DMS 273 (cell line): ENCODE measurements at regions not wholly inside any gene's neighbourhood (a gene's known extent, or its start where the extent isn't known, plus 50 kb on each side); places are given as distances from the start of the nearest gene placed in this dataset.

Experiments
- DNase-seq: peaks from one replicate; lab custom pipeline; 2025; ENCODE audit not compliant: unreplicated experiment; lab: John Stamatoyannopoulos, UW

DNA sequence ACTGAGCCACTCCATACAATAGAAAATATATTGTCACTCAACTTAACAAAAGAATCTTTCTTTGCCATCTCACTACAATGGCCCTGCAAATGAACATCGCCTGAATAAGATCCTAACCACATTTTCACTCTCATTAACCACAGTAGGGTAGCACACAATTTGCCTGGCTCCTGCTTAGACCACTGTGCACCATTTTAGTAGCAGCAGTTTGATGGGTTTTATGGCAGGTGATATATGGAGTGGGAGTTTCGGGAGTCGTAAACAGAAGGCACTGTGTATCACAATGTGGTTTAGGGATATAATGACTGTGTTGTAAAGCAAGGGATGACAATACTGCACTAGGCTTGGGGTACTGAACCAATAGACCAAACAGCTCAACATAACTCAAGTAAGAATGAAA lies 617.4 kb downstream of the BCL11A start:
- DNase-seq = no peak

DNA sequence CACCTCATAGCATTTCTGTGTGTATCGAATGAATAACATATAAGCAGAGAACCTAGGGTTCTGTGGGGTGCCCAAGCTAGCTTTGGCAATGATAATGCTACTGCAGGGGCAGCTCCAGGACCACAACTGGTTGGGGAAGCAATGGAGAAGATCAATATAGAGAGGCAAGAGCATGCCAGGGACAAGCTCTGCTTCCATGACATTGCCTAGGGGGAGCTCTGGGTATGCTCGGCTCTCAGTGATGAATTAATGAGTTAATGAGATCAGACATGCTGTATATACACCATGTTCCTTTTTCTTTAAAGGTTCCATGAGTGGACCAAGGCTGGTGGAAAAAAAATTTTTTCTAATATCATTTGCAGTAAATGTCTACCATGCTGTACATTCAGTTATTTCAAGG lies 618.4 kb downstream of the BCL11A start:
- no peak for DNase-seq

DNA sequence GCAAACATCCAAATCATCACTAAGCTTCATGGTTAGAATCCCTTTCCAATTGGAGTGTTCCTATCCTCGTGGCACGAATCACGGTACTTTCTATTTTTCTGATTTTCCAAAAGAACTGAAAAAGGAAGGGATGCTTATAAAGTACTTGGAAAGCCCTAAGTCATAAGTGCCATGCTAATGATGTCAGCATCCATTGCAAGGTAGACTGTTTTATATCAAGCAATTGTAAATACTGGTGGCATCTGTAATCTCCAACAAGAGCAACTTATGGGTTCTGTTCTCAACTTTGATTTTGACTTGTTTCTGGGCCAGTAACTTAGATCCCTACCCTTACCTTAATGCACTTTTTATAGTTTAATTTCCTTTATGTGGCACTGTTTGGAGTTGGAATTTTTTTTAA lies 619.5 kb downstream of the BCL11A start:
- DNase-seq = no peak

DNA sequence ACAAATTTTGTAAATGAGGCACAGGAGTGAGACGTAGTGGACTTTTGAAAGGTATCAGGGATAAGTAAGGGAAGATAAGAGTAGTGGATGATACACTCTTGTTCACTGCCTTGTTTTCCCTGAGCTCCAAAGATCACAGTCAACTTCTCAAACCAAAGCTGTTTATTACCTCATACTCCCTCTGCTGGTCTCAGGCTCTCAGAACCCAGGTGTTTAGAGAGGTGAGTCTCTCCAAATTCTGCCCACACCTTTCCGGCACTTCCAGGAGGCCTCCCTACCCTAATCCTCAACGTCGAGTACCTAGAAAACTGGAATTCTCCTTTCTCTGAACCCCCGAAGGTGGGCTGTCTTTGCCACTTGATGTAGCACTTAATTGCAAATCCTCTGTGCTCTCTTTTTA lies 621.1 kb downstream of the BCL11A start:
- no peak for DNase-seq

DNA sequence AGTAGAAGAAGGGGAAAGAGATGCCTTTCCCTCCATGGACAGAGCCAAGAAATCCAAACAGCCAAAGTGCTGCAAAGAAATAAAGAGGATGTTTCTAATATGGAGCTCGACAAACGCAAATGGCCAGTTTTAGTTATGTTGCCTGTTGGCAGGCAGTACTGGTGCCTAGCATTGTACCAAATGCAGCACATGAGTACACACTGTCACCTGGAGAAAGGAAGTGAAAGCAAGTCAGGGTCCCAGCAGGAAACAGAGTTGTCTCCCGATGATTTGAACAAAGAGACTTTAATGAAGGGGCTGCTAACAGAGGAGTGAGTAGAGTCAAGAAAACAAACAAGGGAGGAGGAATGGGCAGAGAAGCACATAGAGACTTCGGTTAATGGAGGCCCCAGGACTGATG lies 623.0 kb downstream of the BCL11A start:
- DNase-seq = no peak

DNA sequence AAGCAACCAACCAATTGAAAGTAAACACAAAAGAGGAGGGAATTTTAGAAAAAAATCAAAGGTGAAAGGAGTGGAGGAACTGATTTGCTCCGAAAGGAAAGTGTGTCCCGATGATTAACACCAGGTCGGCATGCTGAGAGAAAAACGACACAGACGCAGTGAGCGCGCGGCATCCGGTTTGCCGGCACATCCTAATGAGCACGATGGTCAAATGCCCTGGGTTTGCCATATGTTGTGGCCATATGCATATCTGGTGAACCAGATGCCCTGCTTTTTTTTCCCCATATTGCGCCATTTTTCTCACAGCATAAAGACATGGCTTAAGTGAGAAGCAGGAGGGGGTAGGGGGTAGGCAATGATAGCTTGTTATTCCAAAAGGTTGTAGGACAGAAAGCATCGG lies 626.7 kb downstream of the BCL11A start:
- no peak for DNase-seq

DNA sequence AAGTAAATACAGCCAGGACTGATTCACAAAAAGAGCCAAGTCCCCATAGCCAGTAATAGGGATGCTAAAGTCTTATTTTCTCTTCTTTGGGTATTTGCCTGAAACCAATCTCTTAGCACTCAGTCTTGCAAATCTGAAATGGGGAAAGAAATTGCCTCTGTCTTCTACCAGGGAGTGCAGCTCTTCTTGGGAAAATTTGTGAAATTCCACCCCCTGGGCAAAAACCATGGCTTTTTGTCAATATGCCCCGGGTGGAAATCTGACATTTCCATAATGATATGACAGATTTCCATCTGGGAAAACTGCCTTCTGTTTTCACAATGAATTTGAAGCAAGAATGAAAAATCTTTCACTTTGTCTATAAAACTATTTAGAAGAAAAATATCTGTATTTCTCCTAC lies 628.1 kb downstream of the BCL11A start:
- DNase-seq = no peak

DNA sequence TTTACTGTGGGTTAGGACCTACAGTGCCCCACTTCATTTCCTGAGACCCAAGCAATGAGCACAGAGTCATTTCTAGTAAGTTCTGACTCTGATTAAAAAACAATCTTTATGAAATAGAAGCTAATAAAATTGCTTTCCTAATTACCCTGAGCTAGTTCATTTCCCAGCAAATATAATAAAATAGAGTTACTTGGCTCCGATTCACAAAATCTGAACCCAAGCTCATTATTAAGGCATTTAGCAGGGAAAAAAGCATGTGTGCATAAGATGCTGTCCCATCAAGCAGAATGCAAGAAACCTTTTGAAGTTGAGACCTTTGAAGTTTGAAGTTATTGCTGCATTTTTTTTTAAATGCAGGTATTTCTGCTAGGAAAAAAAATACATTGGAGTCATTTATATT lies 629.1 kb downstream of the BCL11A start:
- DNase-seq = no peak

DNA sequence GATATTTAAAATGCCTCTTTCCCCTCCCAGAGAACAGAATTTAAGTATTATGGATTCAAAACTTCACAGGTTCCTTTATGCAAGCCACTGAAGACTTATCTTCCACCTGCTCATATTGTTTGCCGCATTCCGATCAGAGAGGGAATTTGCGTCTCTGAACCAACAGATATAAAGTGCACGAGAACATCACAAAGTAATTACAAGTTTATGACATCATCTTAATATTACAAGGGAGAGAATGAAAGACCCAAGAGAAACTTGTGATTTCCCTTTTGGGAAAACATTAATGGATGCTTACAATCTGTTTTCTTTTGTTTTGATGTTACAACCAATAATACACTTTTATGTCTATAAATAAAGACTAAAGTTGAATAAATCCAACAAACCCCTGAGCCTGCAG lies 631.0 kb downstream of the BCL11A start:
- DNase-seq = no peak

DNA sequence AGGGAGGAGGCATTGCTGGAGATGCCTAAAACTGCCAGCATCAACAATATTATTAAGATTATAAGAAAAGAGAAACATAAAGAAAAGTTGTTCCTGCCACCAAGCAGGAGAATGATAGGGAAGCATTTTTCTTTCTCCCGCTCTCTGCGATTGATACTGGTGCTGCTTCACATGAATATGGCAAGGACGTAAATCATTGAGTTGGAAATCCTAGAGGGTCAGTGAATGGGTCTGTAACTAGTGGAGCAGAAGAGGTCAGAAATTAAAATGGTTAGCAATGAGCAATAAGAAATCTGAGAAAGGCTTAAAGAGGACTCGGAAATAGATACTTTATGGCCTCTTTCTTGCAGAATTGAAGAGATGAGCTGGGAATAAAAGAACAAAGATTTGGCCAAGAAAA lies 631.7 kb downstream of the BCL11A start:
- no peak for DNase-seq

DNA sequence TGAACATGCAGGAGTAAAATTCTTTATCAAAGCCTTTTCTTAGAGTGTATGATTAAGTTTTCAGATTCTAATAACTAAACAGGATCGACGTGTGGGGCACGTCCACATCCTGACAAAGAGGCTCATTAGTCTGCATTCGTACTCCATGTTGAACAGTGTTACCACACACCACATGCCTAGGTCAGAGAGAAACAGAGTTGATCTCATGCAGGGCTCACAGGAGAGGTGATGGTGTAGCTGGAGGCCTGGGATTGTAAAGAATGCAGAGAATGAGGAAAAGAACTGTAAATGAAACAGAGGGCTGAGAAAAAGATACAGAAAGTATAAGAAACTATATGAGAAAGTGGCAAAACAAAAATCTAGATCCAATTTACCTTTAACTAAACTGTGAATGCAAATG lies 632.5 kb downstream of the BCL11A start:
- no peak for DNase-seq

DNA sequence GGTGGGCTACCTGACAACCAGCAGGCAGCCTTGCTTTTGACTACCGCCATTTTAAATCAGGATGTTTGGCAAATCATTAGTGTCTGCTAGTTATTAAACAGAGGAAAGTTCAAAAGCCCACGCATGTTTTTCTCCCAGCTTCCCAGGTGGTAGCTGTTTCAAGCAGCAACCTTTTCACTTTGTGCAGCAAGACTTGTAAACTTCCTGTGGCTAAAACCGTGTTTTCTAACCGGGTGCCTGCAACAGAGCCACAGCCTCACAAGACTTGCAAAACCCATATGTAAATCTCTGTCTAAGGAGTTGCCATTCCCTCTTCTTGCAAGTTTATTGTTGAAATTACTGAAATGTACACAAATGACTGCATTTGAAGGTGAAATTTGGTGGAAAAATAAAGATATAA lies 633.1 kb downstream of the BCL11A start:
- DNase-seq = no peak

DNA sequence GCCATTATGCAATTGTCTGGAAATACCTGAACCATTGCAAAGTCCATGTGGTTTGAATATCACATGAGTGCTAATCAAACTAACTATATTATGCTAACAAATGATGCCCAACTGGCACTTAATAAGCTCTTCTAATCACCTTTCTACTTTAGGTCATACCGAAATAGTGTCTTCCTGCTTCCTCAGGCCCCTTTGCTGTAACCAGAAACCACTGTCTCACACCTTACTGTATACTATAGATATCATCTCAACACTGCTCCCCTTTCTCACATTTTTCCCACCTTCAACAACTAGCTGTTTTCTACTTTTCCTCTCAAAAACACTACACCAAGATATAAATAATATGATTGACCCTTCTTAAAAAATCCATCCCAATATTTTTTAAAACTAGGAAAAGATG lies 633.9 kb downstream of the BCL11A start:
- DNase-seq = no peak

DNA sequence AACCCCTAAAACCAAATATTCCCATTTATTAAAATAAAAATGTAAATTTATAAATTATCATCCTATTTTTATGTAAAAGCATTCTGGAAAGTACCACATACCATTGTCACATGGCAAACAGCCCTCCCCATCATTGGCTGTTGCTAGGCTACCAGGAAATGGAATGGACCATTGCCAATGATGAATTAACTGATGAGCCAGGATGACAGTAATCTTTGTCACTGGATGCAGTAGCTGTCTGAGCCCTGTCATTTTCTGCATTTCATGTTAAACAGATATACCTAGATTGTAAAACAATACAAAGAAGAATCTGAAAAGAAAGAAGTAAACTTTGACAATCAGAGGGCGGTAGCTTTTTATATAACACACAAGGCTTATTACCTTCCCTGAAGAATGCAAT lies 641.4 kb downstream of the BCL11A start:
- no peak for DNase-seq

DNA sequence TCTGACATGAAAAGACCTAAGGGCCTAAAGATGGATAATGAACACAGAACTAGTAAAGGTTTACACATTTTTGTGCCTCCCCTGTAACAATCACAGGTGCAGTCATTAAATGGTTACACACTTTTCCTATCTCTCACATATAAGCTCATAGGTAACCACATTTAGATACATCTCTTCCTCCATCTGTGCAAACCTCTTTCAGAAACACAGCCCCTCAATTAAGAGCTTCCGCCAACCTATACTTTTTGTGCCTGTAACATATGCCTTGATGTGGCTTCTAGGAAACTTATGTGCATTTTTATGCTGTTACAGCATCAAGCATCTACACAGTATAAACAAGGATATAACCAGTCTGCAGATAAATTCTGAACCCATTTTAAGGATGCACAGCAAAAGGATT lies 643.3 kb downstream of the BCL11A start:
- no peak for DNase-seq

DNA sequence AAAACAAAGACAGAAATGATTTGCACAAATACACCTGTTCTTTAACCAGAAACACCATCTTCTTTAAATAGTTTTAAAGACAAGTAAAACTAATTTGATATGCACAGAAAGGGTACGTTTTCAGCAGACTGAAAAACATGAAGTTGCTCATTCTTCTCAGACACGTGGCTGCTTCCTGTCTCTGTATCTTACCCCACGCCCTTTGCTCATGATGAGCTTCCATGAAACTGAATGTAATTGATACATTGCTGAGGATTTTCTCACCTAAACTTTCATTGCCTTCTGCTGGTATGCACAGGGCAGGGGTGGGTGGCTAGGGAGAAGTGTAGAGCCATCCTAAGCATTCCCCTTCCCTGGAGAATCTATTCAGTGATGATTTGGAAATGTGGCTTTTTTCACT lies 644.3 kb downstream of the BCL11A start:
- DNase-seq = no peak

DNA sequence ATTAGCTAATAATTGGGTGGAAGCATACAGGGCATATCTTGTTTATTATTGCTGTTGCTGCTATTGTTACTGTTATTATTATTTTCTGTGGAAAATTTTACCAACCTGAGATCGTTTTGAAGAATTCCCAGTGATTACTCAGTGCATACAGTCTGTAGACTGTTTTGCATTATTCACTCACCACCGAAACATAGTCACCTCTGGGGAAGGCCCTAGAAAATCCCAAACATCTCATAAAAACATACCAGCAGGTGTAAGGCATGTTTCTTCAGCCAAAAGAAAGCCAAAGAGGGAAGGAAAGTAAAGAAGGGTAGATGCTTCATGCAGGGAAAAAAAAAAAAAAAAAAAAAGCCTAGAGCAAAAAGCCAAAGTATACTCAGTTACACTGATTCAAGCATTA lies 647.7 kb downstream of the BCL11A start:
- no peak for DNase-seq

DNA sequence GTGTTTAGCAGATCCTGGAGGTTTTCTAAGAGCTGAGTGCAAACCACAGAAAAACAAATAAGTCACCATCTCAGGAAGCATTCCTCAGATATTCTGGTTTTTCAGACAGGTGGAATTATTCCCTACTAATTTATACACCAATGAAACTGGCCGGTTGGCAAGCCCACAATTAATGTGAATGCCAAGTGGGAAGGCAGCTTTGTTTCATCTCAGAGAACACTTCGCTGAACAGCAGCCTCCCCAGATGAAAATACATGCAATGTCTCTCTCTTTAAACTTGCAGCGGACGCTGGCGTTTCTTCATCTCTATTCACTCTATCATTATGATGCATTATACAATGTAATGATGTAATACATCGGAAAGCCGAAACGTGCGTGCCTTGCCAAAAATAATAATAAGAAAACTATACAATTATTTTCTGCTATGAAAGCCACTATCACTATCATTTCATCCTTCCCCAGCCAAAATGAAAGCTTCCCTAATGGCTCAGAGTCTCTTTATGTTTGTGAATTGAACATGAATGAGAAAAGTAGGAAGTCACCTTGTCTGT lies 649.4 kb downstream of the BCL11A start:
- no peak for DNase-seq

DNA sequence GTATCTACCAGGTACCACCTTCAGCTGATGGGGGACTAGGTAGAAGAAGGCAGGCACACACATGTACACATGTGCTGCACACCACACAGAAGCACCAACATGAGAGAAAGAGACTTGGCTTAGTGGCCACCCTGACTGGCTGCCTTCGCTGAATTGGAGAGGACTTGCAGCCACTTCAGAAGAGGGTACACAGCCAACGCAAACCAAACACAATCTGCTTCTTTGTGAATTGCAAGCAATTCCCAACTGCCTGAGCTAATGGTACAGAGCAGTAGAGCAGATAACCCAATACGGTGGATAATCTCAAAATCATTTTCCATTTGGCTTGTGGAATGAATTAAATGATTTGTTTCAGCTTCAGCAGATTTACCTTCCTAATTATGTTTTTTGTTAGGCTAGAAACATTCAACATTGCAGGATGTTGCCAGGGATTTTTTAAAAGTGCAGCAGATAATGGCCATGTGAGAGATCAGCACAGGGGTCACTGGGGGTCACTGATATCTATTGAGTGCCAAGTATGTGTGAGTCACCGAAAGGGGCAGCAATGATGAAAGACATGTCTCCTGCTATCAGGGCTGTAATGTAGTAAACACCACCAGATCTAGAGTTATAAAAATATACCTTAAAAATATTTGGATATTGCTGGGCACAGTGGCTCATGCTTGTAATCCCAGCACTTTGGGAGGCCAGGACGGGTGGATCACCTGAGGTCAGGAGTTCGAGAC lies 652.6 kb downstream of the BCL11A start:
- no peak for DNase-seq

DNA sequence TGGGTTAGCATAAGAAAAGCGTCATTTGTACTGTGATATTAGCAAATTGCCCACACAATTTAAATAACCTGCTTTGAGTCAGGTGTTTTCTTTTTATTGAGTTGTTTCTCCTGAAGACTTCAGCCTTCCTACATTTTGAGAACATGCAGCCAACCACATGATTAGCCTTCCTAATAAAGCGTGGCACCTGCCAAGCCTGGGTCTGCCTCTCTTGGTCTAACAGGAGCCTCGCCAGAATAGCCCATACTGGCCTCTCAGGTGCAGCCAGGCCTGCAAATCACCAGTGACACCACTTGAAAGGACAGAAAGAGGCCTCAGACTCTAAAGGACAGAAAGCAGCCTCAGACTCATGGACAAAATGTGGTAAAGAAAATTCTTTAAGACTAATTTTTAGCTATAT lies 653.8 kb downstream of the BCL11A start:
- no peak for DNase-seq

DNA sequence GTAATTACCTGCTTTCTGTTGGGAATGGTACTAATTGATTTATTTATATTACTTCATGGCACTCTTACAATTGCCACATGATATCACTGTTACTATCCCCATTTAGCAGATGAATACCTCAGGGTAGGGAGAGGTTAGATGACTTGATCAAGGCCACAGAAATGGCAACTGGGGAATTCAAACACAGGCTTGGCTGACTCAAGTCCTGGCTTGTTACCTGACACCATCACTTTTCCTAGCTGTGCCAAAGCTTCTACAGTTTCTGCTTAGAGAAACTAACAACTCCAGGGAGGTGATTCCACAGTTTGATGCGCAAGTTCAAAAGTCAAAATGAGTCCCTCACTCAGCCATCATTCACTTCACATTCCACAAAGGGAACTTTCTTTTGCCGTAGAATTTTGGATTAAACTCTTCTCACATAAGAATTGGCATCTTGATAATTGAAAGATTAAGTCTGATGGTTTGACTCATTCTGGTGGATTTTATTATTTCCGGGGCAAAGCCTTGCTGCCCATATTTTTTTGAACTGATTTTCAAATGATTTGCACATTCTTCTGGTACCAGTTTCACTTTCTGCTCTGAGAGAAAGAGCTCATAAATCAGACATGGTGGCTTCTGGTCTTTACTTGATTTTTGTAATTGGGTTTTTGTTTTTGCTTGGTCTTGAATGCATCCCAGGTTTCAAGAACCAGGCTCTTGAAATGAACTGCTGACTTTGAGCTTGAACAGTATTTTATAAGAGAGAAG lies 656.8 kb downstream of the BCL11A start:
- DNase-seq = no peak

DNA sequence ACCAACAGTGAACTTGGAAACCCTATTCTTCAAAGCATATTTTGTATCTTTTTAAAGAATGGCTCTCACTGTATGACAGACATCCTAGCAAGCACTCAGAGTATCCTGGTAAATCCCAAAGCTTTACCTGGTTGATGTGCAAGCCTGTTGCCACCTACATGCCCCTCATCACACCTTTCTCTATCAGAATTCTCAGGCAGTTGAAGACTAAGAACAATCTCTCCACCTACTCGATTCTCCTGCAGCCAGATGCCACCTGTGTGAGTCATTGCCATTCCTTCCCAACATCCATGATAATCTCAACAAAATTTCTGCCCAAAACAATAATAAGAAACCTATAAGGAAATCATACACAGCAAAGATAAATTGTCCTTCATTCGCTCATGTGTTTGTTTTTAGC lies 659.8 kb downstream of the BCL11A start:
- DNase-seq = no peak

DNA sequence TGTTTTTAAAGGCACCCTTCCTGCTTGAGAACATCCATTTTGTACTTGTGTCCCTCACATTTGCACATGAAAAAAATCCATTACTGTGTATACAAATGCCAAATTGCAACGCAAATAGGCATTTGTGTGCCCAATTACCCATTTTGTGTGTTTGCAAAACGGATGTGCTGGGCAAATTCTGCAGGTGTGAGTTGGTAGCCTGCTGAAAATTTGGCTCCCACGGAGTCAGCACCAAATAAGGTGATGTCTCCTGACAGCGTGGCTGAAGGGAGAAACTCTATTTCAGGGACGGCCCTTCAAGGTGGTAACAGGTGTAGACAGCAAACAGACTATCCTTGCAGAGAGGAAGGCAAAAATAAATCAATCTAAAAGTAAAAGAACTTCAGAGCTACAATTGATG lies 661.1 kb downstream of the BCL11A start:
- DNase-seq = no peak
